ENCODE measurements at regions not wholly inside any gene's neighbourhood (a gene's known extent, or its start where the extent isn't known, plus 50 kb on each side); places are given as distances from the start of the nearest gene placed in this dataset.

GRCh38 chr3:116877968-116878367 lies 168.4 kb downstream of the TUSC7 start:
- DNase-seq (ENCODE audit: low read depth, low spot score): no peak
- H3K4me3 ChIP-seq (ENCODE audit: low read depth, low read length): no peak overlapping the region
- in situ Hi-C loops (cut with HindIII; ENCODE audit: low sequenced_read_pairs): no loop called here
- TF ChIP-seq CTCF (IDR thresholded peaks at IDR 0.05; ENCODE audit: low read depth, low read length): no peak

DNA sequence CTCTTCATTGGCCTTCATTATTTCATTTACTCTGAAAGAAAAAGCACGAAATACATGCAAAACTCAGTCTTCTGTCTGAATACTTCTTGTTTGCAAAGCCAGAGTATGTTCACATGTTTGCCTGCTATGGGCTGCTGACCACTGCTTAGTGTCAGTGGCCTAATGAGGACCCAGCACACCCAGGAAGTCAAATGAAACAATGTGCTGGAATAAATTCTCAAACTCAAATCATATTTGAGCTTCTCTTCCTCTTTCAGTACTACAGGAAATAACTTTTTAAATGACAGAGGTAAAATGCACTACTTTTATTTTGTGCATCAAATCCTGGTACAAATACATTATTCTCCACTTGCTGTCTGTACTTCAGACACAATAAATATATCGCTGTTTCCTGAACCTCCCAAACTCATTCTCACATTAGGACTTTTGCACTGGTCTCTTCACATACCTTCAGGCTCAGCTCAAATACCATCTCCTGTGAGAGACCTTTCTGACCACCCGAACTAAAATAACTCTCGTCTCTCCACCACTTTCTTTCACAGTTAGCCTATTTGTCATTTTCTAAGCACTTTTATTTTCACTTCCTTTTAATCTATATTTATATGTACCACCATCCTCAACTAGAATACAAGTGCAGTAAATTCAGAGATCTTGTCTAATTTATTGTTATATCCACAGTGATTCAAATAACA lies 176.8 kb downstream of the TUSC7 start:
- H3K4me3 ChIP-seq (ENCODE audit: low read depth, low read length): no peak overlapping the region
- in situ Hi-C loops (cut with HindIII; ENCODE audit: low sequenced_read_pairs): no loop called here
- no peak for DNase-seq (ENCODE audit: low read depth, low spot score)
- TF ChIP-seq CTCF (IDR thresholded peaks at IDR 0.05; ENCODE audit: low read depth, low read length): no peak

GRCh38 chr3:116896116-116896515 lies 186.5 kb downstream of the TUSC7 start:
- in situ Hi-C loops (cut with HindIII; ENCODE audit: low sequenced_read_pairs): no loop called here
- TF ChIP-seq CTCF (IDR thresholded peaks at IDR 0.05; ENCODE audit: low read depth, low read length): no peak
- H3K4me3 ChIP-seq (ENCODE audit: low read depth, low read length): no peak overlapping the region
- DNase-seq (ENCODE audit: low read depth, low spot score): no peak

- TF ChIP-seq CTCF (IDR thresholded peaks at IDR 0.05; ENCODE audit: low read depth, low read length): no peak
- DNase-seq (ENCODE audit: low read depth, low spot score): no peak
- in situ Hi-C loops (cut with HindIII; ENCODE audit: low sequenced_read_pairs): no loop called here
- H3K4me3 ChIP-seq (ENCODE audit: low read depth, low read length): no peak overlapping the region
Observed at GRCh38 chr3:116897382-116897781, 187.8 kb downstream of the TUSC7 start.

DNA sequence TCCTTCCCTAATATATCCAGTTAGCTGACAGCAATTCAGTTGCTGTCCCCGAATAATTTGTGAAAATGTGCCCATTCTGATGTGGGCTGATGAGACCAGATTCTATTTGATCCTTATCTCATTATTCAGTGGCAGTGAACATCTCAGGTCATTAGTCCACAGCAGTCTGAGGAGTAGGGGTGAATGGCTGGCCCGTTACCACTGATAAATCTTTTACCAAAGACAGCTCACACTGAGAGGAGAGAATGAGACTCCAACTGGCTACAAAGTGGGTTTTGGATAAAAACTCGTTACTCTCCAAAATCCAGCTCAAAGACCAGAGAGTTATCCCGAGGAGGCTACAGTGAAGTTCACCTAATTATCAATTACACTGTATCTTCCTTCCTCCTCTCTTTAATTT lies 189.7 kb downstream of the TUSC7 start:
- DNase-seq (ENCODE audit: low read depth, low spot score): no peak
- no peak overlapping the region for H3K4me3 ChIP-seq (ENCODE audit: low read depth, low read length)
- in situ Hi-C loops (cut with HindIII; ENCODE audit: low sequenced_read_pairs): no loop called here
- TF ChIP-seq CTCF (IDR thresholded peaks at IDR 0.05; ENCODE audit: low read depth, low read length): no peak

GRCh38 chr3:116905334-116905733 lies 195.8 kb downstream of the TUSC7 start:
- no peak overlapping the region for H3K4me3 ChIP-seq (ENCODE audit: low read depth, low read length)
- DNase-seq (ENCODE audit: low read depth, low spot score): no peak
- TF ChIP-seq CTCF (IDR thresholded peaks at IDR 0.05; ENCODE audit: low read depth, low read length): no peak
- in situ Hi-C loops (cut with HindIII; ENCODE audit: low sequenced_read_pairs): no loop called here

Measured in astrocyte of the spinal cord (primary cell).